Ovary (tissue), 7 donors: ENCODE measurements at regions not wholly inside any gene's neighbourhood (a gene's known extent, or its start where the extent isn't known, plus 50 kb on each side); places are given as distances from the start of the nearest gene placed in this dataset.

Experiments used
- DNase-seq, 5 donors: peaks; one replicate each; pipeline ENCODE4 v3.0.0-alpha.2; 2019 to 2020
- H3K27ac ChIP-seq, 2 donors: fragments of 200-600 bp; one replicate each; pipeline versions ENCODE4 v1.5.1 to v1.8.0; 2019 to 2022
- H3K27me3 ChIP-seq: fragments of 200-600 bp; one replicate; pipeline ENCODE4 v1.8.0; 2022
- H3K36me3 ChIP-seq: fragments of 200-600 bp; sonication (generic); one replicate; pipeline ENCODE4 v1.5.1; 2019
- H3K4me1 ChIP-seq: one replicate; pipeline ENCODE4 v1.8.1; 2013; ENCODE audit warnings: mild to moderate bottlenecking, moderate library complexity; ENCODE audit not compliant: insufficient read depth
- H3K4me3 ChIP-seq: fragments of 200-600 bp; sonication (generic); one replicate; pipeline ENCODE4 v1.5.1; 2017
- H3K9me3 ChIP-seq, 2 donors: fragments of 200-600 bp in 1 of 2; sonication (generic) in 1 of 2; one replicate each; pipeline versions ENCODE4 v1.5.1 to v1.8.1; 2013 to 2019; ENCODE audit warnings: mild to moderate bottlenecking in 1 of 2, moderate library complexity in 1 of 2
- CTCF ChIP-seq, 3 donors: fragments of 450-650 bp in 2 of 3; fragments of 200-600 bp in 1 of 3; IDR thresholded peaks; one replicate each; pipeline versions ENCODE4 v1.5.1 to v1.8.0; 2016 to 2022; ENCODE audit warnings: antibody characterized with exemption in 3 of 3, mild to moderate bottlenecking in 1 of 3
- EP300 ChIP-seq: sonication (generic); formaldehyde crosslinking; IDR thresholded peaks from one replicate; pipeline ENCODE4 v1.6.1; 2017; ENCODE audit warnings: antibody characterized with exemption
- POLR2A ChIP-seq: fragments of 450-650 bp; IDR thresholded peaks from one replicate; pipeline ENCODE4 v1.6.1; 2017; ENCODE audit warnings: antibody characterized with exemption, mild to moderate bottlenecking, moderate library complexity
- WGBS, 3 donors: extraction: QIAGEN DNeasy Blood & Tissue Kit in 1 of 3; methylation state at CpG; one replicate each; pipeline versions ENCODE4 v1.1.5 to v1.1.7; 2013 to 2017; 5-methylcytosine and 5-hydroxymethylcytosine counted together
- intact Hi-C, 4 donors: fragments of 100-400 bp; cut with DNase I; formaldehyde crosslinking; loops; one replicate each; pipeline versions ENCODE4 v1.11.0 to v1.15.1; 2022 to 2023
- donor health status: DM: no; HTN: no; CAD: no; lungs with moderate emphysema.
- donor health status: DM: no; HTN: no; CAD: no.
- donor health status: Bipolar disorder and iron deficiency.
- donor health status: DM: no; HTN: no; CAD: no.
- donor health status: DM: yes; HTN: yes; CAD: no.

GRCh38 chrX:14290335-14290734 lies 239.0 kb upstream of the GLRA2 start:
- Histone ChIP-seq H3K27ac (no peak overlapping the region), H3K4me1 (no peaks in the 10 kb centered on the region), H3K4me3 (no peak overlapping the region), H3K36me3 (no peaks in the 10 kb centered on the region), H3K9me3 (no peaks in the 10 kb centered on the region), H3K27me3 (no peaks in the 10 kb centered on the region)
- no peak for DNase-seq
- intact Hi-C loops: no loop called here
- TF ChIP-seq POLR2A (no peak), EP300 (no peak), CTCF (IDR thresholded peaks at IDR 0.05) (no peak)
- 69 to 71% (median 69%) methylated on average over 2 of the region's 2 CpGs for WGBS, 3 donors

- intact Hi-C loops: no loop called here
These were observed 245.0 kb upstream of the GEMIN8 start for GRCh38 chrX:14274691-14275090.

DNA sequence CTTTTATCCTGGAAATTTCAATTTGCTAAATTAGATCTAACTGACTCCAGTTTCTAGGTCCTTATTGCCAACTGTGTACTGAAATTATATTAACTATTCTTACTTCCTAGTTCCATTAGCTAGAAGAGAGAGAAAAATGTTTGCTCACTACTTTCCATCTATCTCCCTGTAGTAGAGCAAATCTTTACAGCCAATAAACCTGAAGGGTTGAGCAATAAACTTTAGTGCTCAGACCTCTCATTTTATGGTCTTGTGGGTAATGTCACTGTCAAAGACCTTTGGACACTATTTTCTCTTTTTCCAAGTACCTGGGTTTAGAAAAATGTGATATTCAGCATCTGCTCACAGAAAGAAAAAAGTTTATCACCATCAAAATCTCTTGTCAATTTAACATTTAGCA lies 237.5 kb upstream of the GEMIN8 start:
- no peak for TF ChIP-seq POLR2A
- TF ChIP-seq EP300: no peak
- no peak for TF ChIP-seq CTCF (IDR thresholded peaks at IDR 0.05)
- no peak overlapping the region for H3K27ac ChIP-seq
- H3K27me3 ChIP-seq: no peaks in the 10 kb centered on the region
- H3K36me3 ChIP-seq: no peaks in the 10 kb centered on the region
- no peaks in the 10 kb centered on the region for H3K4me1 ChIP-seq
- intact Hi-C loops: no loop called here
- no peaks in the 10 kb centered on the region for H3K9me3 ChIP-seq
- no peak overlapping the region for H3K4me3 ChIP-seq
- DNase-seq: no peak

More at GRCh38 chrX:14274691-14275090, 245.0 kb upstream of the GEMIN8 start:
- 35 to 50% (median 38%) methylated on average over 1 of the region's 1 CpG for WGBS, 3 donors
- Histone ChIP-seq H3K4me1 (no peaks in the 10 kb centered on the region), H3K27me3 (no peaks in the 10 kb centered on the region), H3K4me3 (no peak overlapping the region), H3K27ac (no peak overlapping the region), H3K9me3 (no peaks in the 10 kb centered on the region), H3K36me3 (no peaks in the 10 kb centered on the region)
- no peak for TF ChIP-seq POLR2A
- TF ChIP-seq CTCF (IDR thresholded peaks at IDR 0.05): no peak
- TF ChIP-seq EP300: no peak
- no peak for DNase-seq

GRCh38 chrX:14266705-14267104 lies 237.0 kb upstream of the GEMIN8 start:
- H3K27me3 ChIP-seq: no peaks in the 10 kb centered on the region
- WGBS, 3 donors: 60 to 75% (median 64%) methylated on average over 1 of the region's 1 CpG
- H3K27ac ChIP-seq: no peak overlapping the region
- H3K9me3 ChIP-seq: no peaks in the 10 kb centered on the region
- no peaks in the 10 kb centered on the region for H3K4me1 ChIP-seq
- intact Hi-C loops: no loop called here
- no peak overlapping the region for H3K4me3 ChIP-seq
- no peaks in the 10 kb centered on the region for H3K36me3 ChIP-seq
- no peak for TF ChIP-seq CTCF (IDR thresholded peaks at IDR 0.05)
- TF ChIP-seq POLR2A: no peak
- TF ChIP-seq EP300: no peak
- no peak for DNase-seq

GRCh38 chrX:14243823-14244222 lies 214.1 kb upstream of the GEMIN8 start:
- intact Hi-C loops: no loop called here
- no peaks in the 10 kb centered on the region for H3K36me3 ChIP-seq
- H3K27me3 ChIP-seq: no peaks in the 10 kb centered on the region
- 35 to 54% (median 42%) methylated on average over 33 of the region's 33 CpGs for WGBS, 3 donors
- H3K9me3 ChIP-seq: no peaks in the 10 kb centered on the region
- DNase-seq: no peak
- H3K4me3 ChIP-seq: no peak overlapping the region
- no peaks in the 10 kb centered on the region for H3K4me1 ChIP-seq
- H3K27ac ChIP-seq: no peak overlapping the region
- no peak for TF ChIP-seq POLR2A
- TF ChIP-seq CTCF (IDR thresholded peaks at IDR 0.05): no peak
